ENCODE measurements at regions not wholly inside any gene's neighbourhood (a gene's known extent, or its start where the extent isn't known, plus 50 kb on each side); places are given as distances from the start of the nearest gene placed in this dataset.

DNA sequence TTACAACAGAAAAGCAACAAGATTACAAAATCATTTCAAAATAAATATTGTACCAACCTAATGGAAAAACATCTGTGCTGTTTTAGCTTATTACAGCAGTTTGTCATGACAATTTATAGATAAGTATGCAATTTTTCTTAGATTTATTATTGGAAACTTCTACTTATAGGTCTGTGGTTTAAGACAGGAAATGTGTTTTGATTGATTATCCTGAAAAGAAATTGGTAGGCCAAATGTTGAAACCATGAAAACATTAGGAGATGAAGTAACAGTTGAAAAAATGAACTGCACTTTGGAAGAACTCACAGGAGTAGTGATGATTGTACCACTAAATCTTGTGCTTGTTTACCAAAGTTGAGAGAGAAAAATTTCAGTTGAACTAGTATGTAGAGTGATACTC lies 162.2 kb upstream of the GIMD1 start:
- TF ChIP-seq, protein P1, sequence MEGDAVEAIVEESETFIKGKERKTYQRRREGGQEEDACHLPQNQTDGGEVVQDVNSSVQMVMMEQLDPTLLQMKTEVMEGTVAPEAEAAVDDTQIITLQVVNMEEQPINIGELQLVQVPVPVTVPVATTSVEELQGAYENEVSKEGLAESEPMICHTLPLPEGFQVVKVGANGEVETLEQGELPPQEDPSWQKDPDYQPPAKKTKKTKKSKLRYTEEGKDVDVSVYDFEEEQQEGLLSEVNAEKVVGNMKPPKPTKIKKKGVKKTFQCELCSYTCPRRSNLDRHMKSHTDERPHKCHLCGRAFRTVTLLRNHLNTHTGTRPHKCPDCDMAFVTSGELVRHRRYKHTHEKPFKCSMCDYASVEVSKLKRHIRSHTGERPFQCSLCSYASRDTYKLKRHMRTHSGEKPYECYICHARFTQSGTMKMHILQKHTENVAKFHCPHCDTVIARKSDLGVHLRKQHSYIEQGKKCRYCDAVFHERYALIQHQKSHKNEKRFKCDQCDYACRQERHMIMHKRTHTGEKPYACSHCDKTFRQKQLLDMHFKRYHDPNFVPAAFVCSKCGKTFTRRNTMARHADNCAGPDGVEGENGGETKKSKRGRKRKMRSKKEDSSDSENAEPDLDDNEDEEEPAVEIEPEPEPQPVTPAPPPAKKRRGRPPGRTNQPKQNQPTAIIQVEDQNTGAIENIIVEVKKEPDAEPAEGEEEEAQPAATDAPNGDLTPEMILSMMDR (conservative IDR thresholded peaks at IDR 0.05), result no peak
- TF ChIP-seq ZFX (IDR thresholded peaks at IDR 0.05), result no peak
